Memory B cell (primary cell): ENCODE measurements at regions not wholly inside any gene's neighbourhood (a gene's known extent, or its start where the extent isn't known, plus 50 kb on each side); places are given as distances from the start of the nearest gene placed in this dataset.

Experiments
- ATAC-seq: fragments of 150-1000 bp; cut with Tn5 transposase; 2 replicates; pipeline ENCODE4 v1.10.0; 2021; ENCODE audit warnings: low read depth, mild to moderate bottlenecking, moderate library complexity
- DNase-seq, 2 donors: peaks; one replicate each; pipeline ENCODE4 v3.0.0; 2022; ENCODE audit warnings: low spot score in 2 of 2
- H3K27ac Mint-ChIP-seq: one replicate; pipeline ENCODE4 v1.8.0; 2022; ENCODE audit warnings: mild to moderate bottlenecking, moderate library complexity, mixed read lengths
- H3K27me3 Mint-ChIP-seq: one replicate; pipeline ENCODE4 v1.8.0; 2022; ENCODE audit warnings: mixed read lengths
- H3K36me3 Mint-ChIP-seq: one replicate; pipeline ENCODE4 v1.8.0; 2022; ENCODE audit warnings: mild to moderate bottlenecking, mixed read lengths
- H3K4me1 Mint-ChIP-seq: one replicate; pipeline ENCODE4 v1.8.0; 2022; ENCODE audit warnings: mixed read lengths
- H3K4me3 Mint-ChIP-seq: one replicate; pipeline ENCODE4 v1.8.0; 2022; ENCODE audit warnings: mild to moderate bottlenecking, moderate library complexity, mixed read lengths
- H3K9me3 Mint-ChIP-seq: one replicate; pipeline ENCODE4 v1.8.0; 2022; ENCODE audit warnings: mixed read lengths

DNA sequence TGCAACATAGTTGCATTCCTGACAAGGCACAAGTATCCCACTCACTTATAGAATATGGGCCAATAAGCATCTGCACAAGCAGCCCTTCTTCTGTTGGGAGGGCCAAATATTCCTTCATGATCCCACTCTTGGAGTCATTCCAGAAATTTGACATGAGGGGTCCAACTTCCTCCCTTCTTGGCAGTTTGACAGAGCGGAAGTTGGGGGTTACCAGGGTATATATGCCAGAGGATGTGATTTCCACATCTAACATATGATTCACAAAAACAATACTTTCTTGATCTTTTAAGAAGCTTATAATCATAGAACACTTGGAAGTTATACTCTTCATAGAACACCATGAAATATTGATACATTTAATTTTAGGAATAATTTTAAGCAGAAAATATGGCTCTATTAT, 100.9 kb upstream of the CRBN start:
- peaks cover 8% of the 10 kb centered on the region for H3K27me3 Mint-ChIP-seq
- no peak for DNase-seq
- H3K4me1 Mint-ChIP-seq, result no peaks in the 10 kb centered on the region
- peaks cover 5% of the 10 kb centered on the region for H3K9me3 Mint-ChIP-seq
- H3K27ac Mint-ChIP-seq, result no peak overlapping the region
- H3K36me3 Mint-ChIP-seq, result no peaks in the 10 kb centered on the region
- H3K4me3 Mint-ChIP-seq, result no peak overlapping the region
- ATAC-seq, result no peak

DNA sequence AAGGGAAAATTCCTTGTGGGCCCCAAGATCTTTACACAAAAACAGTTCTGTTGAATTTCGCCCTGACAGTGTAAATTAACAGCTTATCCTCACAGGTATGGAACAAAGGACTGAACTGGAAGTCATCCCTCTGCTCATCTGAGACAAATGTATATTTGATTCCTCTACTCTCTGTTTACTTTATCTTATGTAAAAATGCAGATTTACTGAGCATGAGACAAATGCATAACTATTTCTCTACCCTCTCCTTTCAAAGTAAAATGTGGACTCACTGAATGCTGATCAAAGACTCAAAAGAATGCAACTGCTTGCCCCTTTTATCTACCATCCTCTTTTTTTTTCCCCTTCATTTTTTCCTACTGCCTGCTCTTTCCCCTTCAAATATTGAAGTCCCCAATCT, 98.6 kb upstream of the CRBN start:
- Mint-ChIP-seq H3K27ac (no peak overlapping the region), H3K9me3 (peaks cover 1% of the 10 kb centered on the region), H3K4me1 (no peaks in the 10 kb centered on the region), H3K4me3 (no peak overlapping the region), H3K27me3 (peaks cover 8% of the 10 kb centered on the region), H3K36me3 (no peaks in the 10 kb centered on the region)
- ATAC-seq, result no peak
- DNase-seq, result no peak

DNA sequence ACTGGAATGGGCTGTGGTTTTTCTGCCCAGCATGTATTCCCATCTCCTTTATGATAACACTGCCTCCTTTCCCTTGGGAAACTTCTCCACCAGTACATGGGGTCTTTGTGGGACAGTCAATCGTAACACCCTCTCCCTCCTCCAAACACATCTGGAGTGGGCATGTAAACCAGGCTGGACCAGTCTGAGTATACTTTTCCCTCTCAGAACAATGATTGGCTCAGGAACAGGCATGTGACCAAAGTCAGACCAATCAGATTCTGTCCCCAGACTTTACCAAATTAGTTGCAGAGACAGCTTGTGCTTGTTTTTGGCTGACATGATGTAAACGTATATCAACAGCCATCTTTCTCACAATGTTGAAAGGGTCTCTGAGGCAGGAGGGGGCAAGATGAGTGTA, 97.1 kb upstream of the CRBN start:
- DNase-seq, result no peak
- no peaks in the 10 kb centered on the region for H3K36me3 Mint-ChIP-seq
- peaks cover 8% of the 10 kb centered on the region for H3K27me3 Mint-ChIP-seq
- no peaks in the 10 kb centered on the region for H3K4me1 Mint-ChIP-seq
- H3K9me3 Mint-ChIP-seq, result peaks cover 2% of the 10 kb centered on the region
- H3K4me3 Mint-ChIP-seq, result no peak overlapping the region
- no peak for ATAC-seq
- no peak overlapping the region for H3K27ac Mint-ChIP-seq

DNA sequence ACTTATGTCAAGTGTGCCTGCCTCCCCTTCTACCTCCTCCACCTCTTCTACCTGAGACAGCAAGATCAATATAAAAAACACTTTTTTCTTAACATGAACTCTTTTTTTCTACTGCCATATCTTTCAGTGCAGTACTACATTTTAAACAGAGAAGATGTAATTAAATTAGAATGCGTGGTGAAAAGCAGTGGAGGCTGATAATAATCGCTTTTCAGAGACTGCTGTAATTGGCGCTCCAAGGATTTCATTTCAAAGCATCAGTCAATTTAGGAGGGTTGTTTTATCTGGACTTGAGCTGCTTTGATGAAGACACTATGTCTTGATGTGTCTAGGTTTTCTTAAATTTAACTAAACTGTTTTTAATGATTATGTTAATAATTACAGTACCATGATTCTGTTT, 85.3 kb upstream of the CRBN start:
- Mint-ChIP-seq H3K36me3 (no peaks in the 10 kb centered on the region), H3K27ac (no peak overlapping the region), H3K27me3 (peaks cover 8% of the 10 kb centered on the region), H3K9me3 (no peaks in the 10 kb centered on the region), H3K4me3 (no peak overlapping the region), H3K4me1 (no peaks in the 10 kb centered on the region)
- ATAC-seq (no peak), DNase-seq (no peak)

DNA sequence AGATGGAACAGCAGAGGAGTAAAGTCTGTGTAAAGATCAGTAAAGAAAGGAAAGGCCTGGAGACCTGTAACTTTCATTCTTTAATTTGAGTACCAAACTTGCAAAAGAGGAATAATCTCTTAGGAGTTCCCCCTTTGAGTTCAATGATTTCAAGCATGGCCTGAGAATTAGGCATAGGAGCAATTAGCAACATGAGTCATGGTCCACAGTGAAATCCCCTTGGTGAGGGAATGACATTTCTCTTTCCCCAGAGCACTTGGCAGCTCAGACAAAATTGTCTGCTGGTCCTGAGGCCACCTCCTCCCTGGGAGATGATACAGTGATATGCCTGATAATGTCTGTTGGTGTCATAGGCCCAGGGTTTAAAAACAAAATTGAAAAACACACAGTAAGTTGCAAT, 81.4 kb upstream of the CRBN start:
- Mint-ChIP-seq H3K27ac (no peak overlapping the region), H3K4me1 (no peaks in the 10 kb centered on the region), H3K9me3 (no peaks in the 10 kb centered on the region), H3K4me3 (no peak overlapping the region), H3K36me3 (no peaks in the 10 kb centered on the region), H3K27me3 (no peaks in the 10 kb centered on the region)
- no peak for ATAC-seq
- DNase-seq, result no peak

DNA sequence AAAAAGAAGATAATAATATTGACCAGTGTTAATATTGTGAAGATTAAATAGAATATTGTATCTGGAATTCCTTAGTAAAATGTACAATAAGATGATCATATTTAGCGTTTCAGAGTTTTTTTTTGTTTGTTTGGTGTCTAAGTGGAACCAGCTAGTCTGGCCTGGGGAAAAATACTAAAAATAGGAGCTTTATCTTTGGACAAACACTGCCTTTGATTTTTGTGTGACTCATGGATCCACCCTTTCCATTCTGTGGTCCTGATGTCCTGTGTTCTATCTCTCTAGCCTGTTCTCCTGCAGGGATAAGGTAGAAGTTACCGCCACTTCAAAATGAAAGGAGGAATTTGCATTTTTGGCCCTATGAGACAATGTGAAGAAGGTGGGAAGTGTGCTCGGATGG, 79.7 kb upstream of the CRBN start:
- DNase-seq (no peak), ATAC-seq (no peak)
- Mint-ChIP-seq H3K4me3 (no peak overlapping the region), H3K9me3 (no peaks in the 10 kb centered on the region), H3K27me3 (no peaks in the 10 kb centered on the region), H3K27ac (no peak overlapping the region), H3K36me3 (no peaks in the 10 kb centered on the region), H3K4me1 (no peaks in the 10 kb centered on the region)

DNA sequence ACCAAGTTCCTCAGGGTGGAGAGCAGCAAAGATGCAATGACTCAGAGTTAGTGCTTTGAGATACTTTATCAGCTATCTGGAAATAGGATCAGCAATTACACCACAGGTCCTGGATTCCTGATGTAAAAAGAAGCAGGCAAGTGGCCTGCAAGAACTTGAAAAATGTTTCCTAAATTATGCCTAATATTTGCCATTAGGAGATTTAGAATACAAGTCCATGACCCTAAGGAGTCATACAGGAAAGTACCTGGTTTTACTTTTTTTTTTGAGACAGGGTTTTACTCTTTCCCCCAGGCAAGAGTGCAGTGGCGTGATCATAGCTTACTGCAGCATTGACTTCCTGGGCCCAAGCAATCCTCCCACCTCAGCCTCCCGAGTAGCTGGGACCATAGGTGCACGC, 78.8 kb upstream of the CRBN start:
- peaks cover 3% of the 10 kb centered on the region for H3K9me3 Mint-ChIP-seq
- peaks cover 2% of the 10 kb centered on the region for H3K27me3 Mint-ChIP-seq
- DNase-seq (no peak), ATAC-seq (no peak)
- H3K36me3 Mint-ChIP-seq, result no peaks in the 10 kb centered on the region
- no peak overlapping the region for H3K4me3 Mint-ChIP-seq
- H3K27ac Mint-ChIP-seq, result no peak overlapping the region
- no peaks in the 10 kb centered on the region for H3K4me1 Mint-ChIP-seq

DNA sequence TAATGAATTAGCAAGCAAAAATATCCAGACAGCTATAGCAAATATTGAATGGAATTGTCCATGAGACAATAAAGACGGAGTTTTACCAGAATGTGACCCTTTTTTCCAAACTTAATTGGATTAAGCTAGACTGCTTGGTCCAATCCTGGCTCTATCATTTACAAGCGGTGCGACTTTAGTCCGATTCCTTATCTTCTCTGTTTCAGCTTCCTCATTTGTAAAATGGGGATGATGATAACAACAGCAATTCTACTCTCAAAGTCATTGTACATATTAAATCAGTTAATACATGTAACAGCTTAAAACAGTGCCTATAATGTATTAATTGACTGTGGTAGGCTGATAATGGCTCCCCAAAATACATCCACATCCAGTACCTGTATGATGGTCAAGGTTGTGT, 62.1 kb upstream of the CRBN start:
- H3K4me3 Mint-ChIP-seq, result no peak overlapping the region
- no peak overlapping the region for H3K27ac Mint-ChIP-seq
- no peaks in the 10 kb centered on the region for H3K36me3 Mint-ChIP-seq
- no peak for DNase-seq
- no peaks in the 10 kb centered on the region for H3K9me3 Mint-ChIP-seq
- H3K27me3 Mint-ChIP-seq, result peaks cover 8% of the 10 kb centered on the region
- ATAC-seq, result no peak
- no peaks in the 10 kb centered on the region for H3K4me1 Mint-ChIP-seq

DNA sequence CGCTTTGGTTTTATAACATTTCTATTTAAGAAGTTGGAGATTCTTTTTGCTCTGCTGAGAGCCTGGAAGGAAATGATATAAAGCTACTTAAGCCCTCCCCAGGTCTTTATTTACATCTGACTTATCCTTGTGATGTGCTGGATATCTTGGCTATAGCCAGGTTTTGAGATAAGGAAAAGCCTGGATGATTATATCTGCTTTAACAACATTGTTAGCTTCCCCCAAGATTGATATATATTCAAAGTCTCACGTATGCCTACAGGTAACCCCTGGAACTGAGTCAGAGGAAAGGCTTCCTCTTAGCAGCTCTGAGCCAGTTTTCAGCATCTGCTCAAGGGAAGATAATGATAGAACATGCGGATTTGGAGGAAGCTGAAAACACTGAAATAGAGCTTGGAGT, 61.5 kb upstream of the CRBN start:
- Mint-ChIP-seq H3K9me3 (no peaks in the 10 kb centered on the region), H3K4me1 (no peaks in the 10 kb centered on the region), H3K27me3 (peaks cover 5% of the 10 kb centered on the region), H3K4me3 (no peak overlapping the region), H3K36me3 (no peaks in the 10 kb centered on the region), H3K27ac (no peak overlapping the region)
- ATAC-seq (no peak), DNase-seq (no peak)

DNA sequence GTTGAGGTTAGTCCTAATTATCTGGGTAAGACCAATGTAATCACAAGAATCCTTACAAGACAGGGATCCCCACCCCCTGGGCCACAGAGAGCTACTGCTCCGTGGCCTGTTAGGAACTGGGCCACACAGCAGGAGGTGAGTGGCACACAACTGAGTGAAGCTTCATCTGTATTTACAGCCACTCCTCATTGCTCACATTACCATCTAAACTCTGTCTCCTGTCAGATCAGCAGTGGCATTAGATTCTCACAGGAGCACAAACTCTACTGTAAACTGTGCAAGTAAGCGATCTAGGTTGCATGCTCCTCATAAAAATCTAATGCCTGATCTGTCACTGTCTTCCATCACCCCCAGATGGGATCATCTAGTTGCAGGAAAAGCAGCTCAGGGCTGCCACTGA, 58.5 kb upstream of the CRBN start:
- peaks cover 1% of the 10 kb centered on the region for H3K27me3 Mint-ChIP-seq
- no peak overlapping the region for H3K4me3 Mint-ChIP-seq
- H3K36me3 Mint-ChIP-seq, result no peaks in the 10 kb centered on the region
- DNase-seq, result no peak
- no peaks in the 10 kb centered on the region for H3K9me3 Mint-ChIP-seq
- H3K4me1 Mint-ChIP-seq, result no peaks in the 10 kb centered on the region
- ATAC-seq, result no peak
- H3K27ac Mint-ChIP-seq, result no peak overlapping the region

DNA sequence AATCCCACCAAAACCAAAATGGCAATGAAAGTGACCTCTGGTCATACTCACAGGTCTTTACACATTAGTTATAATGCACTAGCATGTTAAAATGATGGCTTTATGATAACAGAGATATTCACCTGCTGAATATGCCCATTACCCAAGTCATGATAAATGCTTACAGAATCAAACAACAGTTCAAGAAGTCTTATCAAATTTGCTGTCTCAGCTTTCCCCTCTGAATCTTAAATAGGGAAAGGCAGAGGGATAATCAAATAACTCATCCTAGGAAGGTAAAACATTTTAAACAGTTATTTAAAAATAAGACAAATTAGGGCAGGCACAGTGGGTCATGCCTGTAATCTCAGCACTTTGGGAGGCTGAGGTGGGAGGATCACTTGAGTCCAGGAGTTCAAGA, 52.8 kb upstream of the CRBN start:
- no peak overlapping the region for H3K27ac Mint-ChIP-seq
- H3K9me3 Mint-ChIP-seq, result no peaks in the 10 kb centered on the region
- no peaks in the 10 kb centered on the region for H3K27me3 Mint-ChIP-seq
- H3K4me3 Mint-ChIP-seq, result no peak overlapping the region
- H3K4me1 Mint-ChIP-seq, result no peaks in the 10 kb centered on the region
- H3K36me3 Mint-ChIP-seq, result no peaks in the 10 kb centered on the region
- DNase-seq, result no peak
- ATAC-seq, result no peak
